Nephron (organoid): ENCODE measurements at regions not wholly inside any gene's neighbourhood (a gene's known extent, or its start where the extent isn't known, plus 50 kb on each side); places are given as distances from the start of the nearest gene placed in this dataset.

Experiments
- H3K27ac Mint-ChIP-seq, 3 experiments: 2 replicates each; pipeline ENCODE4 v1.8.0; 2020; ENCODE audit warnings: mixed read lengths in 3 of 3, mild to moderate bottlenecking in 2 of 3, moderate library complexity in 1 of 3
- H3K27me3 Mint-ChIP-seq: 2 replicates; pipeline ENCODE4 v1.8.0; 2021; ENCODE audit warnings: low read depth, mild to moderate bottlenecking, moderate library complexity, mixed read lengths
- H3K36me3 Mint-ChIP-seq: 2 replicates; pipeline ENCODE4 v1.8.0; 2020; ENCODE audit warnings: low read depth, mixed read lengths
- H3K4me1 Mint-ChIP-seq: 2 replicates; pipeline ENCODE4 v1.8.0; 2020; ENCODE audit warnings: mixed read lengths
- H3K4me3 Mint-ChIP-seq, 3 experiments: 2 replicates each; pipeline ENCODE4 v1.8.0; 2020; ENCODE audit warnings: mild to moderate bottlenecking in 3 of 3, mixed read lengths in 3 of 3, moderate library complexity in 2 of 3
- H3K9me3 Mint-ChIP-seq: 2 replicates; pipeline ENCODE4 v1.8.0; 2020; ENCODE audit warnings: mixed read lengths
- CTCF ChIP-seq, 3 experiments: fragments of 200-600 bp; sonication (generic); IDR thresholded peaks; one replicate each; pipeline ENCODE4 v1.5.0; 2021; ENCODE audit warnings: antibody characterized with exemption in 3 of 3; ENCODE audit not compliant: unreplicated experiment in 3 of 3

GRCh38 chr6:43939281-43940070, 169.5 kb downstream of the VEGFA start:
- Mint-ChIP-seq H3K9me3 (peaks cover 2% of the 10 kb centered on the region), H3K36me3 (no peaks in the 10 kb centered on the region), H3K4me1 (peaks cover 40% of the 10 kb centered on the region), H3K27ac (peak overlapping the region in 2 of 3 experiments; percentile 5 to 28), H3K4me3 (no peak overlapping the region), H3K27me3 (peaks cover 37% of the 10 kb centered on the region)
- no peak for TF ChIP-seq CTCF (IDR thresholded peaks at IDR 0.05; ENCODE audit: unreplicated experiment in 3 of 3)

GRCh38 chr6:43938178-43939105, 168.4 kb downstream of the VEGFA start:
- H3K4me3 Mint-ChIP-seq: peak overlapping the region in 2 of 3 experiments; percentile 10 to 26
- peak overlapping the region; percentile 6 to 63 (median 22) for H3K27ac Mint-ChIP-seq
- H3K27me3 Mint-ChIP-seq: peaks cover 41% of the 10 kb centered on the region
- TF ChIP-seq CTCF (IDR thresholded peaks at IDR 0.05; ENCODE audit: unreplicated experiment in 3 of 3): no peak
- no peaks in the 10 kb centered on the region for H3K36me3 Mint-ChIP-seq
- H3K4me1 Mint-ChIP-seq: peaks cover 47% of the 10 kb centered on the region
- H3K9me3 Mint-ChIP-seq: no peaks in the 10 kb centered on the region

GRCh38 chr6:43937236-43938177, 167.5 kb downstream of the VEGFA start:
- peak overlapping the region in 2 of 3 experiments; percentile 6 to 63 for H3K27ac Mint-ChIP-seq
- no peaks in the 10 kb centered on the region for H3K36me3 Mint-ChIP-seq
- peaks cover 41% of the 10 kb centered on the region for H3K27me3 Mint-ChIP-seq
- H3K4me1 Mint-ChIP-seq: peaks cover 56% of the 10 kb centered on the region
- H3K9me3 Mint-ChIP-seq: no peaks in the 10 kb centered on the region
- TF ChIP-seq CTCF (IDR thresholded peaks at IDR 0.05; ENCODE audit: unreplicated experiment in 3 of 3): no peak
- H3K4me3 Mint-ChIP-seq: peak overlapping the region in 1 of 3 experiments; percentile 10

- no peak overlapping the region for H3K4me3 Mint-ChIP-seq
- peaks cover 48% of the 10 kb centered on the region for H3K27me3 Mint-ChIP-seq
- no peak for TF ChIP-seq CTCF (IDR thresholded peaks at IDR 0.05; ENCODE audit: unreplicated experiment in 3 of 3)
- peaks cover 48% of the 10 kb centered on the region for H3K4me1 Mint-ChIP-seq
- no peaks in the 10 kb centered on the region for H3K9me3 Mint-ChIP-seq
- no peaks in the 10 kb centered on the region for H3K36me3 Mint-ChIP-seq
- peak overlapping the region in 2 of 3 experiments; percentile 23 to 73 for H3K27ac Mint-ChIP-seq
These were observed 166.5 kb downstream of the VEGFA start for GRCh38 chr6:43936476-43936875.

GRCh38 chr6:43935921-43936439, 166.0 kb downstream of the VEGFA start:
- no peak for TF ChIP-seq CTCF (IDR thresholded peaks at IDR 0.05; ENCODE audit: unreplicated experiment in 3 of 3)
- H3K4me1 Mint-ChIP-seq: peaks cover 48% of the 10 kb centered on the region
- peak overlapping the region in 2 of 3 experiments; percentile 63 to 75 for H3K27ac Mint-ChIP-seq
- no peaks in the 10 kb centered on the region for H3K9me3 Mint-ChIP-seq
- no peaks in the 10 kb centered on the region for H3K36me3 Mint-ChIP-seq
- H3K4me3 Mint-ChIP-seq: no peak overlapping the region
- peaks cover 48% of the 10 kb centered on the region for H3K27me3 Mint-ChIP-seq
